ENCODE measurements at regions not wholly inside any gene's neighbourhood (a gene's known extent, or its start where the extent isn't known, plus 50 kb on each side); places are given as distances from the start of the nearest gene placed in this dataset.

- Histone ChIP-seq H3K27me3 (ENCODE audit: control insufficient read depth, insufficient read depth, low read length) (no peaks in the 10 kb centered on the region; the same call in 1 of the 2 replicates), H3K27ac (ENCODE audit: low read length) (no peak overlapping the region), H3K9me3 (ENCODE audit: control insufficient read depth, insufficient read depth, low read depth, low read length) (no peaks in the 10 kb centered on the region), H3K4me3 (ENCODE audit: low read depth in 2 of 2, low read length in 2 of 2) (no peak overlapping the region), H3K36me3 (ENCODE audit: control insufficient read depth, insufficient read depth, low read length) (no peaks in the 10 kb centered on the region), H3K4me1 (ENCODE audit: control insufficient read depth, insufficient read depth, low read length) (no peaks in the 10 kb centered on the region; the same call in 1 of the 2 replicates)
- no peak for DNase-seq (ENCODE audit: low read depth, low spot score)
- no peak for TF ChIP-seq CTCF (IDR thresholded peaks at IDR 0.05)
- TF ChIP-seq TCF7L2 (IDR thresholded peaks at IDR 0.05; ENCODE audit: low read depth, low read length), result no peak
- no peak for TF ChIP-seq REST (IDR thresholded peaks at IDR 0.05; ENCODE audit: insufficient read depth in 1 of 2, low read depth in 2 of 2, low read length in 1 of 2)
- no peak for TF ChIP-seq SIN3A (IDR thresholded peaks at IDR 0.05; ENCODE audit: borderline replicate concordance, insufficient read depth, low read depth, low read length)
- TF ChIP-seq POLR2AphosphoS5 (IDR thresholded peaks at IDR 0.05; ENCODE audit: low read depth, low read length), result no peak
- no TSS peak for BruUV-seq (replicated peaks)
- ATAC-seq, result no peak
- CTCF ChIA-PET, result no interaction called here
- POLR2A ChIA-PET, result no interaction called here
- in situ Hi-C loops (cut with HindIII; ENCODE audit: low pct_unique_long_range_greater_than_20kb, low sequenced_read_pairs) (no loop called here), intact Hi-C loops (cut with micrococcal nuclease; ENCODE audit: unreplicated experiment) (no loop called here)
Observed at GRCh38 chr11:15645201-15645600, 530.5 kb downstream of the INSC start.

- in situ Hi-C loops (cut with HindIII; ENCODE audit: low pct_unique_long_range_greater_than_20kb, low sequenced_read_pairs) (no loop called here), intact Hi-C loops (cut with micrococcal nuclease; ENCODE audit: unreplicated experiment) (loop anchor here (5.0 kb wide), 1 partner anchor 963 kb away; no protein-coding TSS in a partner anchor)
- CTCF ChIA-PET, result interaction anchor here (0.7 to 1.9 kb wide), 3 partner anchors 12 to 965 kb away, joined by 3 to 7 read pairs (median 3); no protein-coding TSS in a partner anchor
- Histone ChIP-seq H3K36me3 (ENCODE audit: control insufficient read depth, insufficient read depth, low read length) (no peaks in the 10 kb centered on the region), H3K9me3 (ENCODE audit: control insufficient read depth, insufficient read depth, low read depth, low read length) (no peaks in the 10 kb centered on the region), H3K4me3 (ENCODE audit: low read depth in 2 of 2, low read length in 2 of 2) (no peak overlapping the region), H3K27me3 (ENCODE audit: control insufficient read depth, insufficient read depth, low read length) (no peaks in the 10 kb centered on the region), H3K4me1 (ENCODE audit: control insufficient read depth, insufficient read depth, low read length) (no peaks in the 10 kb centered on the region; the same call in 1 of the 2 replicates), H3K27ac (ENCODE audit: low read length) (peak overlapping the region; percentile 29; the same call in 1 of the 2 replicates)
- TF ChIP-seq SIN3A (IDR thresholded peaks at IDR 0.05; ENCODE audit: borderline replicate concordance, insufficient read depth, low read depth, low read length), result no peak
- no peak for TF ChIP-seq TCF7L2 (IDR thresholded peaks at IDR 0.05; ENCODE audit: low read depth, low read length)
- TF ChIP-seq POLR2AphosphoS5 (IDR thresholded peaks at IDR 0.05; ENCODE audit: low read depth, low read length), result no peak
- TF ChIP-seq REST (IDR thresholded peaks at IDR 0.05; ENCODE audit: insufficient read depth in 1 of 2, low read depth in 2 of 2, low read length in 1 of 2), result no peak
- TF ChIP-seq CTCF (IDR thresholded peaks at IDR 0.05), result no peak
- POLR2A ChIA-PET, result no interaction called here
- DNase-seq (ENCODE audit: low read depth, low spot score) (no peak), ATAC-seq (peak; percentile 32; the same call in 1 of the 2 replicates)
- BruUV-seq (replicated peaks), result no TSS peak
Observed at GRCh38 chr11:15649371-15650104, 534.8 kb downstream of the INSC start.

All from Panc1 (cell line).